ENCODE measurements at regions not wholly inside any gene's neighbourhood (a gene's known extent, or its start where the extent isn't known, plus 50 kb on each side); places are given as distances from the start of the nearest gene placed in this dataset.
A peak's percentile ranks its signal among the peaks of the same experiment; 100 is the strongest.

DNA sequence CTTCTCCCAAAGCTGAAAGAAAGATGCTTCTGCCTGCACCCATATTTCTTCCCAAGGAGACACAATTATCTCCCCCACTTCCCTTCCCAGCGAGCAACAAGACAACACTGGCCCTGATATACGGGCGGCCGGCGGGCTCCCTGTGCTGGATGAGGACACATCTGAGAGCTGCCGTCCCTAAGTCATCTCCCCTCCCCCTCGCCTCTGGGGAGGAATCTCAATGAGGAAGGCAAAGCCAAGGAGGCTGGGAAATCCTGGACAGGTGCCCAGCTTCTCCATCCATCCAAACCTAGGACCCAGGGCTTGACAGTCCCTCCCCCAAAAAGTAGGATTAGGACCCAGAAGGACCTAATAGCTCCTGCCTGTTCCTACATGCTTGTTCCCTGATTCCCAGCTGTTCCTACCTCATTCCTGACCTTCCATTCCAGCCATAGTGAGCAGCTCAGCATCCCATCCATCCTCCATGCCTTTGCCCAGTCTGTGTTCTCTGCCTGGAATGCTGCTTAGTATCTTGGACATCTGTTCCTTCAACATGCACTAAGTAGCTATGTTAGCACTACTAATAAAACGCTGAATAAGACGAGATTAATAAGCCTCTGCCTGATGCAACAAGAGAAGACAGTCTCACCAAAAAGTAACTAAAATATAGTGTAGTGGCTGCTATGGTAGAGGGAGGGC, 167.9 kb downstream of the CCT6B start:
- intact Hi-C loops (cut with DNase I) = no loop called here
- no peak for DNase-seq (ENCODE audit: low spot score)

DNA sequence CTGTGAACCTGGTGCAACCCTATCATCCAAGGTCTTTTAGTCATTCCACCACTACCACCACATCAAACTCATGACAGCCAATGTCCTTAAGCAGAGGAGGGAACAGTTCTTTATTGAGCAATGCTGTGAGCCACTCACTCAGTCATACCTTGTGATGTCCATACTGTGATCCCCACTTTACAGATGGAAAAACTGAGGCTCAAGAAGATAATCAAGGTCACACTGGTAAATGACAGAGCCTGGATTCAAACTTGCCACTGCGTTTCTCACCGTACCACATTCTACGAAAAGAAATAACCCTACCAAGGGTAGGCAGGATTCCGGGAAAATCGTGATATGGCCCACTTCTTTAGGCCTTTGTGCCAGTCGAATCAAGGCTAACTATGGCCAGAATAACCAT, 172.6 kb downstream of the CCT6B start:
- intact Hi-C loops (cut with DNase I) = no loop called here
- no peak for DNase-seq (ENCODE audit: low spot score)

DNA sequence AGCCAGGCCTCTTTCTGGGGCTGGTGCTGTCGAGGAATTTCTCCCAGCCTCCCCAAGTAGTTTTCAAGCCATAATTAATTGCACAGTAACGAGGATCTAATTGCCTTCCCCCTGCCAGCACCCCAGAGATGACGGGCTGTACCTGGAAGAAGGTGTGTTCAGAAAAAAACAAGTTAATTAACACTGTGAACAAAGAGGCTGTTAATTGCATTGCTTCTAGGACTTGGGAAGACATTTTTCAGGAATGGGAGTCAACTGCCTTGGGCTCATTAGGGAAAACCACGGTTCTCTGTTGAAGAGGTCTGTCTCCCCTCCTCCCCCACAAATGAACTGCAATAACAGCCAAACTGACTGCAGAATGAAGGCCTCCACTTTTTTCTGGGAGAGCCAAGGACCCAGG, 176.7 kb downstream of the CCT6B start:
- DNase-seq (ENCODE audit: low spot score) = no peak
- intact Hi-C loops (cut with DNase I) = no loop called here

DNA sequence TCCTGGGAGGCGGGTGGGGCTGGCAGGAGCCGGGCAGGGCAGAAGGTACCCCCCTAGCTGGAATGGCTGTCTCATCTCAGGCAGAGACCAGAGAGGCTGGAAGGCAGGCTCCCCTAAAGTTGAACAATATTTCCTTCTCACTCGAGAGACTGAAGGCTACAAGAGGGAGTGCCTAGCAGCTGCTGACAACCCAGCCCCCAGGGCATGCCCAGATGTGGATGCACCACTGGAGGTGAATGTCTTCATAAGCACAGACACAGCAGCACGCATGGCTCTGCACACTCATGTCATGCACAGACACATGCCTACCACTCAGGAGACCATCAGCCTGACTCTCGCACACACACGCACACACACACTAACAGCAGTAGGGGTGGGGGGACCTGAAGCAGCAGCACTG, 179.0 kb downstream of the CCT6B start:
- DNase-seq (ENCODE audit: low spot score) = no peak
- intact Hi-C loops (cut with DNase I) = no loop called here

DNA sequence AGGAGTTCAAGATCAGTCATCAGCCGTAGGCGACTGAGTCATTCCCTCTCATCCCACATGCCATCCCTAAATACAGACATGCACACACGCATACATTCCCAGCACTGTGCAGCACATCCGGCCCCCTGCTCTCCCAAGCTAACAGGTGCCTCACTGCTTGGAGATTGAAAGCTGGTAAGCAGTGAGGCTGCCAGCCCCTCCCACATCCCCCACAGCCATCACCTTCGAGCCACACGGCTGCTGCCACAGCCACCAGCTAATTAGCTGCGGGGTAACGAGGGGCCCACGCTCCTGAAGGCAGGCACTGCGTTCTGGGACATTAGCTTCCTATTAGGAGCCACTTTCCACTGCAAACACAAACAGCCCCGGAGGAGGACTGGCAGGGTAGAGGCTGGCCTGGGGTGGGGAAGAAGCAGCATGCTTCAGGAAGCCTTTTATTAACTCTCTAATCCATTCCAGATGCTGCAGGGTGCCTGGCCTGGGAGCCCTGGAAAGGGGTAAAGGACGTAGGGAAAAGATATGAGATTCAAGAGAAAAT, 179.6 kb downstream of the CCT6B start:
- no peak for DNase-seq (ENCODE audit: low spot score)
- intact Hi-C loops (cut with DNase I) = no loop called here

DNA sequence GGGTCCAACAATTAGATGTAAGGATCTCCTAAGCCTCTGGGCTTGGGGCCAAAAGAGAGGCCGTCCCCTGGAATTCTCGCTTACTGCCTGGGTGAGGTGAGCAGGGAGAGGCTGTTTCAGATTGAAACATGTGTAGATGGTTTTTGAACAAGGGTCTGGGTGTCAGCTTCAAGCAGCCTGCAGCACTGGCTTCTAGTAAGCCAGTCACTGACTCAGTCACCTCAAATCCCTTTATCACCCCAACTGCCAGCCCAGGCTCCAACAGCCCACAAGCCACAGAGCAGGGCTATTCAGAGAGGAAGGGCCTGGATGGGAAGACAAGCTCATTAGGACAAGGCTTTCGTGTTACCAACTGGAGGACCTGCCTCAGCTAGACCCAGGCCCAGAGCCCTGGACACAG, 180.2 kb downstream of the CCT6B start:
- peak; percentile 20 for DNase-seq (ENCODE audit: low spot score)
- intact Hi-C loops (cut with DNase I) = no loop called here

DNA sequence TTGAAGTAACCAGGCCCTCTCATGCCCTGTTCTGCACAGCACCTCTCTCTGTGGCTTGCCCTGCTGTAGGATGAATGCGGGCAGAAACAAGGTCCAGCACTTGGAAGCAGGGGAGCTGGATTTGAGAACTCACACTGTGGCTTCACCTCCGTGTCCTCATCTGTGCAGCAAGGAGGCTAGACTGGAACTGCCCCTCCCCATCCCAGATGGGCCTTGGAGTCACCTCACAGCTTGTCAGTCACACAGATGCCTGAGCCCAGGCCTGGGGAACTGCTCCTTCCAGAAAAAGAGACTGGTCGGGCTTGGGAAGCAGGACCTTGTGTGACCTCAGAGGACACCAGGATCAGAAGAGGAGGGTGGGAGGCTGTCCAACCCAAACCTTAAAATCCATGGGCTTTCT, 180.8 kb downstream of the CCT6B start:
- intact Hi-C loops (cut with DNase I) = no loop called here
- peak; percentile 61 for DNase-seq (ENCODE audit: low spot score)

DNA sequence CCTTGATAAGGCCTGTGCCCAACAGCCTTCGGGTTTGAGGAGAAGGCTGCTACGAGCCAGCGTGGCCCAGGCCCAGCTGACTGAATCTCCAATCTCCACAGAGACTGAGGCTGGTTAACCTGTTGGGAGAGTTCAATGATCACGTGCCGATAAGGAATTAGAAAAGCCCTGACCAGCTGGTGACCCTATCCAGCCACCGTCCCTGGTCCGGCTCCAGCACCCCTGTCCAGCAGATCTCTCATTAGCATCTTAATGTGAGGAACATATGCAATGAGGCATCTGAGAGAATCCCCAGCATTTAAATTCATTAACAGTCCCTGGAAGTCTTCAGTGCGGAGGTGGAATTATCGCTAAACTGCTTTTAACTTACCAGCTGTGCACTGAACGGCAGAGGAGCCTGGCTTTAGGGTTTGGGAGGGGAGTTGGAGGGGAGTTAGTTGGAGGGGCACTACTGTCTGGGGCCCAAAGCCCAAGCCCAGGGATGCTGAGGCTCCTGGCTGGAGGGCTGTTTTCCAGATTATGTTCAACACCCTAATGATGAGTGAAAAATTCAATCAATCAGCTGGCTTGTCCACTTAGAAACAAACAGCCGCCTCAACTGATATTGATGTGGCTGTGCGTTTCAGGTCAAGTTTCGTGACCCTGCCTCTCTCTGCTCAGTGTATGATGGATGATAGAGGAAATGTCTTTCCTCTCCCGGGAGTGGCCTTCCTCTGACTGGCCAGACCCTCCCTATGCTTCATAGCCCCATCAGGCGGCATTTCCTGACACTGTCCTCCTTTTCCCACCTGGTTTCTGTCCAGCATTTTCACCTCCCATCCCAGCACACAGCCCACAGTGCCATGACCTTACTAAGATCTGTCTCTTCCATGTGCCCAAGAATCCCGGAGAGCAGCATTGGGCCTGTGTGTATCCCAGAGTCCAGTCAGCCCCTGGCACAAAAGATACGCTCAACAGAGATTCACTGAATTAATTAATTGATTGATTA, 184.5 kb downstream of the CCT6B start:
- intact Hi-C loops (cut with DNase I) = no loop called here
- DNase-seq (ENCODE audit: low spot score) = peak; percentile 7

DNA sequence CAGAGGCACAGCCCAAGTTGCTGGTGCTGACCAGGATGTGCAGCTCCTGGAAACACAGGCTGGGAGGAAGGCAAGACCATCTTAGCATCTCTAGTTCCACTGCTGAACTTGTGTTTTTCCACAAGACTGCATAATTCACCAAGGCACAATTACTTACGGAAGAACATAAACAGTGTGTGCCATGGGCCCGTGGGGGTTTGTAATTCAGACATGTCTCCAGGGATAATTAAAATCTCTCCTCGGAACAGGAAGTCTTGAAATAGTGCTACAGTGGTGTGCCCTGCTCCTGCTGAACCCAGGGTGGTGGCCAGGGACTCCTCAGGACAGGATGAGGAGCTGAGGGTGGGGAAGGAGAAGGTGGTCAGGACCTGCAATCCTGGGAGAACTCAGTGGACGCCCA, 188.2 kb downstream of the CCT6B start:
- intact Hi-C loops (cut with DNase I) = no loop called here
- no peak for DNase-seq (ENCODE audit: low spot score)

DNA sequence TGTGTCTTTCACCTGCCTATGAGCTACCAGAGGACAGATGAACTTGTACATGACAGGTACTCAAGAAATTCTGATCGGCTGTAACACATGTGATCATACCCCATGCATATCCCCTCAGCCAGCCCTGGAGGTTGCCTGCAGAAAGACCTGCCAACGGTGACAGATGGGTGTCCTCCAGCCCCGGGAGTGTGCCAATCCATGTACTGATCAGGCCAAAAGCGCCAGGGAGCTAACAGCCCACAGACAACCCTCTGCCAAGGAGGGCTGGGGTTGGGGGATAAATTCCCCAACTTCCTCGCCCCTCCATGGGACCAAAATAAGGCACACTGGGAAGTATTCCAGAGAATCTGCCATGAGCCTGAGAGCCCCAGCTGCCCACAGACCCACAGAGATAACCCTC, 189.4 kb downstream of the CCT6B start:
- DNase-seq (ENCODE audit: low spot score) = no peak
- intact Hi-C loops (cut with DNase I) = no loop called here

DNA sequence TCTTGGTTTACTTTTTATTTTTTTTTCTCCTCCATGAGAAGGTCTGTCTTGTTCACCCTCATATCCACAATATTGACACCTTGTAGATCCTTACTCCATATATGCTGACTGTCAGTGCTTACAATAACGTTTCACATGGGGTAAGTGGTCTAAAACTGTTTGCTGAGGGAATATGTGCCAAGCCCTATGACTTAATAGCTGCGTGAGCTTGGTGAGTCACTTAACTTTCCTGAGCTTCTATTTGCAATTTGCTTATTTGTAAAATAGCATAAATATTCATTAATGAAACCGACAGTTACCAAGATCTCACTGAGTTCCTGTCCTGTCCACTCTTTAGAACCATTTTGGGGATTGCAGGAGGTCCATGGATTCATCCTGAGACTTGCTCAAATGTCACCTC, 190.7 kb downstream of the CCT6B start:
- no peak for DNase-seq (ENCODE audit: low spot score)
- intact Hi-C loops (cut with DNase I) = no loop called here

DNA sequence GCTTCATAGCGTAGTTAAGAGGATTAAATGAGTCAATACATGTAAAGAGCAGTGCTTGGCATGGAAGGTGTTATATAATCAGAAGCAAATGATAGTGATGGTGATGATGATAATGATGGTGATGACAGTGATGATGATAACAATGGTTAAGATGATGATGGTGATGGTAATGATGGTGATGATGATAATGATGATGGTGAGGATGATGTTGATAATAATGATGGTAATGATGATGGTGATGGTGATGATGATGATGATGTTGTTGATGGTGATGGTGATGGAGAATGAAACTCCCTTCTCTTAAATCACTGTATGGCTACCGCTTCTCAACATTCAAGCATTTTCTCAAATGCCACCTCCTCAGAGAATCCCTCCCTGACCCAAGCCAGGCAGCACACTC, 190.5 kb downstream of the TMEM132E start:
- no peak for DNase-seq (ENCODE audit: low spot score)
- intact Hi-C loops (cut with DNase I) = no loop called here

DNA sequence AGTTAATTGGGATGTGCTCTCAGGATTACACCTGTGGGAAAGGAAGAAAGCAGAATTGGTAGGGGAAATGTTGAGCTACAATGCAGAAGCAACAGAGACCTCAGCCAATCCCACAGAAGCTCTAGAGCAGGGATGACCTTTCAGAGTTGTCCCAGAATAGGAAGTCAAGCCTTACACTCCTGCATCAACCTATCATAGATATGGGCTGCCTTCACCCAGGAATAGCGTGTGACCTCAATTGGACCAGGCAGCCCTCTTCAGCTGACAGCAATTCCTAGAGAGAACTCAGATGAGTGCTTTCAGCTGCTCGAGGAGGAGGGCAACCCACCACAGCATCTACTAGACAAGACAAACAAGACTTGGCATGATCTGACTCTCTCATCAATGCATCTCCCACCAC, 189.7 kb downstream of the TMEM132E start:
- no peak for DNase-seq (ENCODE audit: low spot score)
- intact Hi-C loops (cut with DNase I) = no loop called here

DNA sequence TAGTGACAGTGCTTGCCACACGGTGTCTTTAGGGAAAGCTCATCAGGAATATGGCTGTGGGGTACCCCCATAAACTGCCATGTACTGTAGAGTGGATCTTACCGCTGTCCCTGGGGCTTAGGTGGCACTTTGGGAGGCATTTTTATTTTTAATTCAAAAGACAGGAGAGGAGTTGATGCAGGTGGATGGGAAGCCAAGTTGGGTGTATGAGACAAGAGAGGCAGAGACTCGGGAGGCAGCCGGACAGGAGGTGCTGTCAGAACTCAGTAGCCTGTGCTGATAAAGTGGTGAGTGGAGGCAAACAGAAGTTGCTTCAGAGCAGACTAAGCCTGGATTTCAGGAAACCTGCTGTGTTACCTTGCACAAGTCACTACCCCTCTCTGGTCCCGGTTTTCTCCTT, 185.9 kb downstream of the TMEM132E start:
- DNase-seq (ENCODE audit: low spot score) = no peak

DNA sequence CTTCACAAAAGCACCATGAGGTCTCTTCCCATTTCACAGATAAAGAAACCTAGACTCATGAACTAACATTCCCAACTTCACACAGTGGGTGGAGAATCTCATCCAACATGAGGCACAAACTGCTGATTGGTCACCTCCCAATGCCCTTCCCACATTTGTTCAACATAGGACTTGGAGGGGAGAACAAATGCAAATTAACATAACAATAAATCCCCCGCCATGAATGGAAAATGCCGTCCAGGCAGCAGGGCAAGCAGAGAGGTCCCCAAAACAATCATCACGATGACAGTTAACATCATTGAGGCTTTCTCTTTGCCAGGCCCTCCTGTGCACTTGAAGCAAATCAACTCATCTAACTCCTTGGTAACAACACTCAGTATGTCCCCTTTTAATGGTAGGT, 185.3 kb downstream of the TMEM132E start:
- DNase-seq (ENCODE audit: low spot score) = no peak
- intact Hi-C loops (cut with DNase I) = no loop called here

More for the DNA sequence above, 185.9 kb downstream of the TMEM132E start:
- intact Hi-C loops (cut with DNase I) = no loop called here

DNA sequence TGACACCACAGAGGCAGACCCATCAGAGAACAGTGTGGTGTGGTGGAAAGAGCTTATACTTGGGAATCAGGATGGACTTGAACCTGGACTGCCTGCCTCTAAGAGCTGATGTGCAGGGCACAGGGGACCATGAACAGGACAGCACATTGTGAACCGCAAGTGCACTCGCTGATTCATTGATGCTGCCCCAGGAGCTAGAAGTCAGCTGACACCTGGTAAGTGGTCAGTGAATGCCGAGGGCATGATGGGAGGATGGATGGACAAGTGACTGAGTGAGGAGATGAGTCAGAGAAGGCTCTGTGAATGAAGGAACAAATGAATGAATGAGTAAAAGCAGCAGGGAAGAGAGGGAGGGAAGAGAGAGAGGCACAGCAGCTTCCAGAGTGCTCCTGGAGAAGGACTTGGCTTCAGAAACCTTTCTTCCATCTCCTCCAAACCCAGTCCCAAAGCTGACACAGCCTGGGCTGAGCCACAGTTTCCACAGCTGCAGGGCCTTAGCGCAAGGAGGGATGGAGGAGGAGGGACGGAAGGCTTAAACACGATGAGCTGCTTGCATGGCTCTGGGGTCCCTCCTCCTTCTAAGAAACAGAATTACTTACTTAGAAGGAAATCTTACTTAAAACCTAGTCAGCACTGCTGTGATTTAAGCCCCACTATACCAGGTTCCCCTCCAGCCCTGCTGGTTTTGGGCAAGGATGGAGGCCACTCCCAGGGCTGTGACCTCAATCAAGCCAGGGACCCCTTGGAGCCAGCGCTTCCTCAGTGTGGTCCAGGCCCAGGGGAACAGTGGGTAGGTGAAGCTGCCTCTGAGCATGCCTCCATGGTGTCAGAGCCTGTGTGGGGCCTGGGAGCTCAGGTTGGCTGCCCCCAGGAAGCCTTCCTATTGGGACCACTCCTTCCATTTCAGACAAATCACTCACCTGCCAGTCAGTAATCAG, 184.6 kb downstream of the TMEM132E start:
- intact Hi-C loops (cut with DNase I) = no loop called here
- peak; percentile 45 for DNase-seq (ENCODE audit: low spot score)

DNA sequence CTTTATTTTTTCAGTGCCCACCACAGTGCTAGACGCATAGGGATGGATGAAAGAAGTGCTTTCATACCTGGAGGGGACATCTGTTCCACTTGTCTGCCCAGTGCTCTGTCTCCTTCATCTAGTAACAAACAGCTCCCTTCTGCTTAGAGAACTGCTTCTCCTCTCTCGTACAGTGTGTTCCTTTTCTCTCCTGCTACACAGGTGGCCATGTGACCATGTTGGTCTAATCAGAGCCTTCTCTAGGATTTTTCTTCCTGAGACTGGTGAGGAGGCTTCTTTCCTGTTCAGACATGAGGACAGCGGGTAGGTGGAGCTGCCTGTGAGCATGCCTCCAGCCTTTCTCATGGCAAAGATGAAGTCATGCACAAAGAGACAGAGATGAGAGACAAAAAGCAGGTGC, 182.7 kb downstream of the TMEM132E start:
- no peak for DNase-seq (ENCODE audit: low spot score)
- intact Hi-C loops (cut with DNase I) = no loop called here

DNA sequence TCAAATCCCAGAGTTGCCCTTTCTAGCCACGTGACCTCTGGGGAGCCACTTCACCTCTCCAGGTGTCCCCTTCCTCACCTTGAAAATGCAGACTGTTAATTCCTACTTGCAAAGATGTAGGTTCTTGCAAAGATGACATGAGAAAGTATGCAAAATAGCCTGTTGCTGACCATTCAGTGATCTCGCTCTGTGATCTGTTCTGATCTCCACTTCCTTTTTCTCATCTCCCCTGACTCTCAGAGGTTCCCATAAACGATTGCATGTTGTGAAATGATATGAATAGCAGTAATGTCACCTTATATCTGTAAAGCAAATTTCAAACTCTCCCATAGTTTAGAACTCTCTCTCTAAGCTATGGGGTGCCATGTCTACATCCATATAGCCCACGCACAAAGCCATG, 182.3 kb downstream of the TMEM132E start:
- DNase-seq (ENCODE audit: low spot score) = no peak
- intact Hi-C loops (cut with DNase I) = no loop called here

DNA sequence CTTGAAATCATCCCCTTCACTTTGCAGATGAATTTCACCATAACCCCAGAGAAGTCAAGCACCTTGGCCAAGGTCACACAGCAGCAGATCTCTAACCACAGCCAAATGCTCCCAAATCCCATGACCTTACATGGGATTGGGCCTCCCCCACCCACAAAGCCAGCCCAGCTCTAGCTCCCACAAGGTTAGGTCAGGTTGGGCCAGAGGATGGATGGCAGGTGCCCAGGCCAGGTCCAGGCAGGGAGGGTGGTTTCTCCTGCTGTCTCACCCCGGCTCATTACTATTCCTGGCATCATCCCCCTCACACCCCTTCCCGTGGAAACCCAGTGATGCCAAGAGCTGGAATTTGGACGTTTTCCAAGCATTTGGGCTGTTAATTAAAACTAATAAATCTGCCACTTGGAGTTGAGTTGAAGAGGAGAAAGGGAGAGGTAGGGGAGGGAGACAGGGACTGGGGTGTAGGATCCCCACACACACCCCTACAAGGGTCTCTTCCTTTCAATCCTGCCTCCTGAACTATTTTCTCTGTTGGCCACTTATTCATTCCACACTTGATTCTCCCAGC, 181.6 kb downstream of the TMEM132E start:
- intact Hi-C loops (cut with DNase I) = no loop called here

More for the DNA sequence above, 181.6 kb downstream of the TMEM132E start:
- DNase-seq (ENCODE audit: low spot score) = no peak

All from posterior vena cava (tissue), 2 donors.